ENCODE measurements at regions not wholly inside any gene's neighbourhood (a gene's known extent, or its start where the extent isn't known, plus 50 kb on each side); places are given as distances from the start of the nearest gene placed in this dataset.

DNA sequence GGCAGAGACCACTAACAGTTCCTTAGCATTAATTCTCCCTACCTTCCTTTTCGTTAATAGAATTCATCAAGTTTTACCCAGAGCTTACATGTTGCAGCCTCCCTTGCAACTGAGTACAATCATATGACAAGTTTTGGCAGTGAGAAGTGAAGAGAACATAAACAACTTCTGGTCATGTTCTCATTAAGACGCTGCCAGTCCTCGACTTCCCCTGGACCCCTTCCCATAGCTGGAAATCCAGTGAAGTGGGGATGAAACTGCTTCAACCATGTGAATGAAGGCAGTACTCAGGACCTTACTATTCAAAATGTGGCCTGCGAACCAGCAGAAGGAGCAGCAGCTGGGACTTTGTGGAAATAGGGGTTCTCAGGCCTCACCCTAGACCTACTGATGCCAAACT lies 133.9 kb downstream of the SPTSSA start:
- no peaks in the 10 kb centered on the region for H3K9me3 ChIP-seq (ENCODE audit: control insufficient read depth, insufficient read depth, low read length)
- no peaks in the 10 kb centered on the region for H3K36me3 ChIP-seq (ENCODE audit: control insufficient read depth, low read length)
- H3K79me2 ChIP-seq (ENCODE audit: control insufficient read depth, low read length), result no peaks in the 10 kb centered on the region
- H3K4me3 ChIP-seq (ENCODE audit: low read length), result no peak overlapping the region
- H3K27ac ChIP-seq (ENCODE audit: low read depth, low read length), result no peak overlapping the region
- no peak overlapping the region for H3K4me2 ChIP-seq (ENCODE audit: low read length)
- no peaks in the 10 kb centered on the region for H4K20me1 ChIP-seq (ENCODE audit: control insufficient read depth, insufficient read depth, low read depth, low read length)
- no peaks in the 10 kb centered on the region for H3K9me2 ChIP-seq (replicated peaks; ENCODE audit: control insufficient read depth, low read length)
- H3K27me3 ChIP-seq (ENCODE audit: control insufficient read depth, low read length), result no peaks in the 10 kb centered on the region
- H3K4me1 ChIP-seq (ENCODE audit: control insufficient read depth, low read length), result peaks cover 17% of the 10 kb centered on the region
- TF ChIP-seq EZH2phosphoT487 (IDR thresholded peaks at IDR 0.05; ENCODE audit: borderline replicate concordance, low read length), result no peak
- TF ChIP-seq, protein P1, sequence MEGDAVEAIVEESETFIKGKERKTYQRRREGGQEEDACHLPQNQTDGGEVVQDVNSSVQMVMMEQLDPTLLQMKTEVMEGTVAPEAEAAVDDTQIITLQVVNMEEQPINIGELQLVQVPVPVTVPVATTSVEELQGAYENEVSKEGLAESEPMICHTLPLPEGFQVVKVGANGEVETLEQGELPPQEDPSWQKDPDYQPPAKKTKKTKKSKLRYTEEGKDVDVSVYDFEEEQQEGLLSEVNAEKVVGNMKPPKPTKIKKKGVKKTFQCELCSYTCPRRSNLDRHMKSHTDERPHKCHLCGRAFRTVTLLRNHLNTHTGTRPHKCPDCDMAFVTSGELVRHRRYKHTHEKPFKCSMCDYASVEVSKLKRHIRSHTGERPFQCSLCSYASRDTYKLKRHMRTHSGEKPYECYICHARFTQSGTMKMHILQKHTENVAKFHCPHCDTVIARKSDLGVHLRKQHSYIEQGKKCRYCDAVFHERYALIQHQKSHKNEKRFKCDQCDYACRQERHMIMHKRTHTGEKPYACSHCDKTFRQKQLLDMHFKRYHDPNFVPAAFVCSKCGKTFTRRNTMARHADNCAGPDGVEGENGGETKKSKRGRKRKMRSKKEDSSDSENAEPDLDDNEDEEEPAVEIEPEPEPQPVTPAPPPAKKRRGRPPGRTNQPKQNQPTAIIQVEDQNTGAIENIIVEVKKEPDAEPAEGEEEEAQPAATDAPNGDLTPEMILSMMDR (IDR thresholded peaks at IDR 0.05; ENCODE audit: low read depth, low read length, poor library complexity, severe bottlenecking), result no peak
- no peaks in the 10 kb centered on the region for H3F3A ChIP-seq (ENCODE audit: control insufficient read depth, insufficient read depth)

DNA sequence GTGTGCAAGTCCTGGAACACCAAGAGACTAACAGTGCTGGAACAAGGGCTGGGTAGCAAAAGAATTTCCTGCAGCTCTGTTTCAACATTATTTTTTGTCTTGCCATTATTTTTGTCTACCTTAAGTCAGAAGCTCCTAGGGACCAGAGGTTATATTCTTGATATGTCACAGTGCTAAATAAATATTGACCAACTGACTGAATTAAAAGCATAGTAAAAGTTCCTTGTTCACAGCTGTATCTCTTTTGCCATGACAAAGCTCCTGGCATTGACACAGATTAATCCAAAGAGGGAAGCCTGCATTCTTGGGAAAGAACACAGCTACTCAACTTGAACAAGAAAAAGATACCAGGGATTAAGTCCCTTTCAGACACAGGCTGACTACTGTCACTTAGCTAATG lies 136.5 kb downstream of the SPTSSA start:
- H3K4me1 ChIP-seq (ENCODE audit: control insufficient read depth, low read length), result no peaks in the 10 kb centered on the region
- H3K4me3 ChIP-seq (ENCODE audit: low read length), result no peak overlapping the region
- H3K4me2 ChIP-seq (ENCODE audit: low read length), result no peak overlapping the region
- no peaks in the 10 kb centered on the region for H3K36me3 ChIP-seq (ENCODE audit: control insufficient read depth, low read length)
- no peak for TF ChIP-seq EZH2phosphoT487 (IDR thresholded peaks at IDR 0.05; ENCODE audit: borderline replicate concordance, low read length)
- TF ChIP-seq, protein P1 (IDR thresholded peaks at IDR 0.05; ENCODE audit: low read depth, low read length, poor library complexity, severe bottlenecking), result no peak
- H3K27ac ChIP-seq (ENCODE audit: low read depth, low read length), result no peak overlapping the region
- H3F3A ChIP-seq (ENCODE audit: control insufficient read depth, insufficient read depth), result no peaks in the 10 kb centered on the region
- H4K20me1 ChIP-seq (ENCODE audit: control insufficient read depth, insufficient read depth, low read depth, low read length), result no peaks in the 10 kb centered on the region
- H3K79me2 ChIP-seq (ENCODE audit: control insufficient read depth, low read length), result no peaks in the 10 kb centered on the region
- H3K9me2 ChIP-seq (replicated peaks; ENCODE audit: control insufficient read depth, low read length), result no peaks in the 10 kb centered on the region
- H3K9me3 ChIP-seq (ENCODE audit: control insufficient read depth, insufficient read depth, low read length), result no peaks in the 10 kb centered on the region
- peaks cover 5% of the 10 kb centered on the region; the same call in 1 of the 2 replicates for H3K27me3 ChIP-seq (ENCODE audit: control insufficient read depth, low read length)

DNA sequence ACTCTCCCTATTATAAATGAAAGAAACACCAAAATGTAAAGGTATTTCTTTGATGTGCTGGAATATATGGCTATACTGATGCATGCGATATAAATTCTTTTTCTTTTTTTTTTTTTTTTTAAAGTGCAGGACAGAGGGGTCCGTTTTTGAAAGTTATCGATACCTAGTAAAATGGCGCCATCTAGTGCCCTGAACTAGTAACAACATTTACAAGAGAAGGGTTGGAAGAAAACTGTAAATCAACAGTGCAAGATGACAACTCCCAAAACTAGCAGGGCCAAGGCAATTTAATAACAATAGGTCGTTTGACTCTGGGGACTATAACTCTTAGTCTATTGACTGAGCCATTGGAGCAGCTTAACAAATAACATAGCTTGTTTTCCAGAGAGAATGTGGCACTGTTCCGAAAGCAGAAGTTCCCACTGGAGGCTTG lies 137.7 kb downstream of the SPTSSA start:
- H3K27ac ChIP-seq (ENCODE audit: low read depth, low read length), result no peak overlapping the region
- H3K4me3 ChIP-seq (ENCODE audit: low read length), result no peak overlapping the region
- no peaks in the 10 kb centered on the region for H3K79me2 ChIP-seq (ENCODE audit: control insufficient read depth, low read length)
- no peaks in the 10 kb centered on the region for H3K9me2 ChIP-seq (replicated peaks; ENCODE audit: control insufficient read depth, low read length)
- H4K20me1 ChIP-seq (ENCODE audit: control insufficient read depth, insufficient read depth, low read depth, low read length), result no peaks in the 10 kb centered on the region
- H3K9me3 ChIP-seq (ENCODE audit: control insufficient read depth, insufficient read depth, low read length), result no peaks in the 10 kb centered on the region
- TF ChIP-seq EZH2phosphoT487 (IDR thresholded peaks at IDR 0.05; ENCODE audit: borderline replicate concordance, low read length), result no peak
- TF ChIP-seq, protein P1 (IDR thresholded peaks at IDR 0.05; ENCODE audit: low read depth, low read length, poor library complexity, severe bottlenecking), result peak; percentile 76
- H3F3A ChIP-seq (ENCODE audit: control insufficient read depth, insufficient read depth), result no peaks in the 10 kb centered on the region
- H3K27me3 ChIP-seq (ENCODE audit: control insufficient read depth, low read length), result peaks cover 7% of the 10 kb centered on the region; the same call in 1 of the 2 replicates
- H3K4me1 ChIP-seq (ENCODE audit: control insufficient read depth, low read length), result no peaks in the 10 kb centered on the region
- H3K4me2 ChIP-seq (ENCODE audit: low read length), result no peak overlapping the region
- H3K36me3 ChIP-seq (ENCODE audit: control insufficient read depth, low read length), result no peaks in the 10 kb centered on the region
